Left cardiac atrium (tissue), 4 donors: ENCODE measurements at regions not wholly inside any gene's neighbourhood (a gene's known extent, or its start where the extent isn't known, plus 50 kb on each side); places are given as distances from the start of the nearest gene placed in this dataset.
A peak's percentile ranks its signal among the peaks of the same experiment; 100 is the strongest.
"Not testable (repeated sequence)": the region's sequence is repeated elsewhere in the genome, so short reads cannot be mapped to it uniquely, and the experiment has no call there.

ENCODE experiments used
- ATAC-seq, 2 donors: fragments of 200-7000 bp; cut with Tn5 transposase; one replicate each; pipeline ENCODE4 v1.9.1; 2020; ENCODE audit warnings: mild to moderate bottlenecking in 2 of 2, moderate library complexity in 2 of 2
- DNase-seq: peaks from one replicate; pipeline ENCODE4 v3.0.0-alpha.2; 2020
- intact Hi-C, 2 donors: fragments of 100-400 bp; cut with DNase I; formaldehyde crosslinking; loops; one replicate each; pipeline versions ENCODE4 v1.14.1 to v1.15.1; 2022 to 2023
- donor health status: DM: no; HTN: yes; CAD: no.
- donor health status: DM: no; HTN: yes; CAD: no; lungs with severe emphysema.
- donor health status: DM: yes; HTN: yes; CAD: no.
- donor health status: Dilated cardiomyopathy.

- no peak for DNase-seq
- no peak for ATAC-seq
Observed at GRCh38 chr7:16115374-16115773, 306.0 kb downstream of the CRPPA start.

GRCh38 chr7:16114633-16115032 lies 306.7 kb downstream of the CRPPA start:
- no peak for DNase-seq
- intact Hi-C loops = loop anchor here (5.0 to 10.0 kb wide), 3 partner anchors 310 to 450 kb away; partner anchors contain the start of gene CRPPA (in 2 of the 2)
- ATAC-seq = no peak

More at GRCh38 chr7:16115374-16115773, 306.0 kb downstream of the CRPPA start:
- intact Hi-C loops = loop anchor here (5.0 to 10.0 kb wide), 3 partner anchors 309 to 449 kb away; partner anchors contain the start of gene CRPPA (in 2 of the 2)

- intact Hi-C loops = loop anchor here (10.0 kb wide), 2 partner anchors 311 to 451 kb away; partner anchors contain the start of gene CRPPA (in 2 of the 2)
- ATAC-seq (no peak), DNase-seq (no peak)
Observed at GRCh38 chr7:16114071-16114470, 307.3 kb downstream of the CRPPA start.

- intact Hi-C loops = loop anchor here (10.0 kb wide), 2 partner anchors 312 to 452 kb away; partner anchors contain the start of gene CRPPA (in 2 of the 2)
- ATAC-seq (no peak), DNase-seq (no peak)
Observed at GRCh38 chr7:16113058-16113457, 308.3 kb downstream of the CRPPA start.

GRCh38 chr7:16106869-16107268 lies 314.5 kb downstream of the CRPPA start:
- DNase-seq (no peak), ATAC-seq (no peak)
- intact Hi-C loops = no loop called here

- intact Hi-C loops = no loop called here
- ATAC-seq (no peak), DNase-seq (no peak)
Observed at GRCh38 chr7:16106300-16106699, 315.0 kb downstream of the CRPPA start.

GRCh38 chr7:16099302-16099849 lies 322.0 kb downstream of the CRPPA start:
- intact Hi-C loops = no loop called here
- DNase-seq (no peak), ATAC-seq (peak in 1 of 2 donors; percentile 24)

GRCh38 chr7:16098585-16099179 lies 322.7 kb downstream of the CRPPA start:
- intact Hi-C loops = no loop called here
- ATAC-seq (no peak), DNase-seq (no peak)

GRCh38 chr7:16098058-16098457 lies 323.3 kb downstream of the CRPPA start:
- intact Hi-C loops = no loop called here
- DNase-seq (no peak), ATAC-seq (no peak)

GRCh38 chr7:16095171-16095950 lies 326.0 kb downstream of the CRPPA start:
- DNase-seq (no peak), ATAC-seq (peak in 1 of 2 donors; percentile 50)
- intact Hi-C loops = no loop called here

- DNase-seq (no peak), ATAC-seq (no peak)
- intact Hi-C loops = no loop called here
Observed at GRCh38 chr7:16094651-16095050, 326.7 kb downstream of the CRPPA start.

- DNase-seq (no peak), ATAC-seq (peak in 1 of 2 donors; percentile 31)
- intact Hi-C loops = no loop called here
Observed at GRCh38 chr7:16092711-16093110, 328.6 kb downstream of the CRPPA start.

GRCh38 chr7:16091701-16092310 lies 329.5 kb downstream of the CRPPA start:
- intact Hi-C loops = no loop called here
- peak in 1 of 2 donors; percentile 63 for ATAC-seq
- no peak for DNase-seq

- DNase-seq (no peak), ATAC-seq (no peak)
- intact Hi-C loops = loop anchor here in 1 of 2 donors (10.0 kb wide), 1 partner anchor 475 kb away; no protein-coding TSS in a partner anchor
Observed at GRCh38 chr7:16089801-16090200, 331.5 kb downstream of the CRPPA start.

- ATAC-seq = no peak
Observed at GRCh38 chr7:16089191-16089590, 332.1 kb downstream of the CRPPA start.

GRCh38 chr7:16086743-16087142 lies 334.6 kb downstream of the CRPPA start:
- intact Hi-C loops = loop anchor here in 1 of 2 donors (10.0 kb wide), 1 partner anchor 478 kb away; no protein-coding TSS in a partner anchor
- ATAC-seq = no peak
- DNase-seq = no peak

More at GRCh38 chr7:16089191-16089590, 332.1 kb downstream of the CRPPA start:
- intact Hi-C loops = loop anchor here in 1 of 2 donors (10.0 kb wide), 1 partner anchor 476 kb away; no protein-coding TSS in a partner anchor
- DNase-seq = no peak

- not testable (repeated sequence) for ATAC-seq
- intact Hi-C loops = loop anchor here in 1 of 2 donors (10.0 kb wide), 1 partner anchor 479 kb away; no protein-coding TSS in a partner anchor
Observed at GRCh38 chr7:16085780-16086179, 335.6 kb downstream of the CRPPA start.

GRCh38 chr7:16084875-16085274 lies 336.5 kb downstream of the CRPPA start:
- intact Hi-C loops = loop anchor here in 1 of 2 donors (10.0 kb wide), 1 partner anchor 480 kb away; no protein-coding TSS in a partner anchor
- DNase-seq (no peak), ATAC-seq (no peak)

More at GRCh38 chr7:16085780-16086179, 335.6 kb downstream of the CRPPA start:
- not testable (repeated sequence) for DNase-seq

GRCh38 chr7:16084370-16084769 lies 337.0 kb downstream of the CRPPA start:
- intact Hi-C loops = loop anchor here in 1 of 2 donors (10.0 kb wide), 1 partner anchor 480 kb away; no protein-coding TSS in a partner anchor
- no peak for DNase-seq
- ATAC-seq = no peak
